ENCODE measurements at regions not wholly inside any gene's neighbourhood (a gene's known extent, or its start where the extent isn't known, plus 50 kb on each side); places are given as distances from the start of the nearest gene placed in this dataset.

GRCh38 chr15:62380011-62380410, 214.9 kb upstream of the C2CD4B start:
- DNase-seq (ENCODE audit: low read depth): no peak
- no peak overlapping the region for H3K4me3 ChIP-seq (ENCODE audit: low read depth, low read length)
- TF ChIP-seq CTCF (conservative IDR thresholded peaks at IDR 0.05; ENCODE audit: low read depth, low read length): no peak

GRCh38 chr15:62382046-62382445, 217.0 kb upstream of the C2CD4B start:
- TF ChIP-seq CTCF (conservative IDR thresholded peaks at IDR 0.05; ENCODE audit: low read depth, low read length): no peak
- DNase-seq (ENCODE audit: low read depth): no peak
- no peak overlapping the region for H3K4me3 ChIP-seq (ENCODE audit: low read depth, low read length)

- peak within 1 kb of the TSS; percentile 79 for H3K4me3 ChIP-seq (ENCODE audit: low read depth, low read length)
- no peak for DNase-seq (ENCODE audit: low read depth)
- TF ChIP-seq CTCF (conservative IDR thresholded peaks at IDR 0.05; ENCODE audit: low read depth, low read length): no peak
Measured at GRCh38 chr15:62389885-62390790, 225.1 kb upstream of the C2CD4B start, which contains the start of gene TLN2. Gene TLN2 (plus strand): TSS chr15:62390550.

- DNase-seq (ENCODE audit: low read depth): no peak
- peak overlapping the region; percentile 79 for H3K4me3 ChIP-seq (ENCODE audit: low read depth, low read length)
Measured at GRCh38 chr15:62390791-62391640, 225.9 kb upstream of the C2CD4B start.

GRCh38 chr15:62391641-62392262, 226.7 kb upstream of the C2CD4B start:
- DNase-seq (ENCODE audit: low read depth): no peak
- TF ChIP-seq CTCF (conservative IDR thresholded peaks at IDR 0.05; ENCODE audit: low read depth, low read length): peak; percentile 45
- H3K4me3 ChIP-seq (ENCODE audit: low read depth, low read length): peak overlapping the region; percentile 79

More at GRCh38 chr15:62390791-62391640, 225.9 kb upstream of the C2CD4B start:
- no peak for TF ChIP-seq CTCF (conservative IDR thresholded peaks at IDR 0.05; ENCODE audit: low read depth, low read length)

- DNase-seq (ENCODE audit: low read depth): no peak
- peak overlapping the region; percentile 79 for H3K4me3 ChIP-seq (ENCODE audit: low read depth, low read length)
- no peak for TF ChIP-seq CTCF (conservative IDR thresholded peaks at IDR 0.05; ENCODE audit: low read depth, low read length)
Measured at GRCh38 chr15:62392376-62392775, 227.3 kb upstream of the C2CD4B start.

Measured in epithelial cell of proximal tubule (primary cell).